ENCODE measurements at regions not wholly inside any gene's neighbourhood (a gene's known extent, or its start where the extent isn't known, plus 50 kb on each side); places are given as distances from the start of the nearest gene placed in this dataset.
"Not testable (repeated sequence)": the region's sequence is repeated elsewhere in the genome, so short reads cannot be mapped to it uniquely, and the experiment has no call there.

DNA sequence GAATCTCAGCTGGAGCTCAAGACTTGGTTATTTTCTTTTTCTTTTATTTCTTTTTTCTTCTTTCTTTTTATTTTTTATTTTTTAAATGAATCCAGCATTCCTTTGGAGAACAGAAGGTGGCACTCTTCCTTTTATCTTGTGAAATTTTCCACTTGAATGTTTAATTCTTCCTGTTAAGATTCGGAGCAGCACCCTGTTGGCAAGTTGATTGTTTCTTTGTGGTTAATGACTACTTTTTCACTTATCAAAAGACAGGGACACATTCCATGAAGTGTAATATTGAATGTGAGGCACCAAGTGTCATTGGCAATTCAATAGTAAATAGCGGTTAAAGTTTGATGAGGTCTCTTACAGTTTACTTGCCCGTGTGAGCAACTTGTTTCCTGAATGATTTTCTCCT lies 240.5 kb upstream of the CHD1 start:
- H3K27me3 Mint-ChIP-seq, result peaks cover 6% of the 10 kb centered on the region
- Histone ChIP-seq H3K79me2 (ENCODE audit: control insufficient read depth, insufficient read depth, low read length) (no peaks in the 10 kb centered on the region), H3K36me3 (replicated peaks in 1 of 2; ENCODE audit: control extremely low read depth in 1 of 2, control insufficient read depth in 1 of 2, extremely low read depth in 1 of 2, insufficient read depth in 2 of 2, low read length in 1 of 2) (no peaks in the 10 kb centered on the region), H3K27ac (ENCODE audit: low read length in 2 of 2) (no peak overlapping the region), H3K4me3 (ENCODE audit: control extremely low read depth in 1 of 5, extremely low read depth in 1 of 5, insufficient read depth in 1 of 5, low read depth in 2 of 5, low read length in 4 of 5) (no peak overlapping the region), H3K9me3 (ENCODE audit: control extremely low read depth in 1 of 3, control insufficient read depth in 2 of 3, insufficient read depth in 1 of 3, low read length in 2 of 3) (no peaks in the 10 kb centered on the region), H4K20me1 (ENCODE audit: control insufficient read depth, insufficient read depth, low read length, poor library complexity, severe bottlenecking) (no peaks in the 10 kb centered on the region), H3K4me2 (replicated peaks; ENCODE audit: low read depth, low read length, poor library complexity, severe bottlenecking) (no peak overlapping the region), H3K27me3 (replicated peaks in 1 of 4; ENCODE audit: control extremely low read depth in 1 of 4, control insufficient read depth in 3 of 4, insufficient read depth in 4 of 4, low read length in 3 of 4) (no peaks in the 10 kb centered on the region), H3K4me1 (ENCODE audit: control insufficient read depth in 2 of 2, insufficient read depth in 2 of 2, low read length in 2 of 2) (no peaks in the 10 kb centered on the region), H3K9ac (ENCODE audit: low read length) (no peak overlapping the region), H2AFZ (ENCODE audit: insufficient read depth, low read depth, low read length, poor library complexity, severe bottlenecking) (no peak overlapping the region)
- no peak overlapping the region for H3K27ac Mint-ChIP-seq
- ChIA-PET CTCF (no interaction called here), POLR2A (no interaction called here)
- DNase-seq (no peak), ATAC-seq (ENCODE audit: low read depth) (no peak)
- H3K9me3 Mint-ChIP-seq (ENCODE audit: insufficient read depth), result no peaks in the 10 kb centered on the region
- no peak overlapping the region for H3K4me3 Mint-ChIP-seq
- no CpG with 5 or more reads among the region's 3 CpGs for WGBS (ENCODE audit: insufficient coverage)
- intact Hi-C loops (cut with micrococcal nuclease), result no loop called here
- H3K4me1 Mint-ChIP-seq, result no peaks in the 10 kb centered on the region
- TF ChIP-seq EZH2 (IDR thresholded peaks at IDR 0.05; ENCODE audit: borderline replicate concordance, insufficient read depth, low read depth, low read length, poor library complexity, severe bottlenecking), result no peak
- TF ChIP-seq, protein P1, sequence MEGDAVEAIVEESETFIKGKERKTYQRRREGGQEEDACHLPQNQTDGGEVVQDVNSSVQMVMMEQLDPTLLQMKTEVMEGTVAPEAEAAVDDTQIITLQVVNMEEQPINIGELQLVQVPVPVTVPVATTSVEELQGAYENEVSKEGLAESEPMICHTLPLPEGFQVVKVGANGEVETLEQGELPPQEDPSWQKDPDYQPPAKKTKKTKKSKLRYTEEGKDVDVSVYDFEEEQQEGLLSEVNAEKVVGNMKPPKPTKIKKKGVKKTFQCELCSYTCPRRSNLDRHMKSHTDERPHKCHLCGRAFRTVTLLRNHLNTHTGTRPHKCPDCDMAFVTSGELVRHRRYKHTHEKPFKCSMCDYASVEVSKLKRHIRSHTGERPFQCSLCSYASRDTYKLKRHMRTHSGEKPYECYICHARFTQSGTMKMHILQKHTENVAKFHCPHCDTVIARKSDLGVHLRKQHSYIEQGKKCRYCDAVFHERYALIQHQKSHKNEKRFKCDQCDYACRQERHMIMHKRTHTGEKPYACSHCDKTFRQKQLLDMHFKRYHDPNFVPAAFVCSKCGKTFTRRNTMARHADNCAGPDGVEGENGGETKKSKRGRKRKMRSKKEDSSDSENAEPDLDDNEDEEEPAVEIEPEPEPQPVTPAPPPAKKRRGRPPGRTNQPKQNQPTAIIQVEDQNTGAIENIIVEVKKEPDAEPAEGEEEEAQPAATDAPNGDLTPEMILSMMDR (IDR thresholded peaks at IDR 0.05), result no peak

DNA sequence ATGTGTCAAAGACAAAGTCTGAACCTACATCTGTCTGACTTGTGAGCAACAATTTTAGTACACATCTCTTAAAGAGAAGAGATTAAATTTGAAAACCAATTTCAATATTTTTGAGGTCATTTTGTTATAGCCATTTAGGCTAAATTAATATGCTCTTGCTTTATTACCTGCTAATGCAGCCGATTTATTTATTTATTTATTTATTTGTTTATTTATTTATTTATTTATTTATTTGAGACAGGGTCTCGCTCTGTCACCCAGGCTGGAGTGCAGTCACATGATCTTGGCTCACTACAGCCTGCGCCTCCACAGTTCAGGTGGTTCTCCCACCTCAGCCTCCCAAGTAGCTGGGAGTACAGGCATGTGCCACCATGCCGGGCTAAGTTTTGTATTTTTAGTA lies 232.7 kb upstream of the CHD1 start:
- DNase-seq; H3K36me3 ChIP-seq (replicated peaks in 1 of 2; ENCODE audit: control extremely low read depth in 1 of 2, control insufficient read depth in 1 of 2, extremely low read depth in 1 of 2, insufficient read depth in 2 of 2, low read length in 1 of 2); POLR2A ChIA-PET; H3K27me3 Mint-ChIP-seq; H3K27ac Mint-ChIP-seq; H3K4me3 Mint-ChIP-seq; CTCF ChIA-PET; H3K4me3 ChIP-seq (ENCODE audit: control extremely low read depth in 1 of 5, extremely low read depth in 1 of 5, insufficient read depth in 1 of 5, low read depth in 2 of 5, low read length in 4 of 5); intact Hi-C loops (cut with micrococcal nuclease); H2AFZ ChIP-seq (ENCODE audit: insufficient read depth, low read depth, low read length, poor library complexity, severe bottlenecking); H3K9me3 ChIP-seq (ENCODE audit: control extremely low read depth in 1 of 3, control insufficient read depth in 2 of 3, insufficient read depth in 1 of 3, low read length in 2 of 3); H3K79me2 ChIP-seq (ENCODE audit: control insufficient read depth, insufficient read depth, low read length); H3K4me1 Mint-ChIP-seq; H3K9me3 Mint-ChIP-seq (ENCODE audit: insufficient read depth); H3K9ac ChIP-seq (ENCODE audit: low read length); H3K27ac ChIP-seq (ENCODE audit: low read length in 2 of 2); H4K20me1 ChIP-seq (ENCODE audit: control insufficient read depth, insufficient read depth, low read length, poor library complexity, severe bottlenecking); H3K27me3 ChIP-seq (replicated peaks in 1 of 4; ENCODE audit: control extremely low read depth in 1 of 4, control insufficient read depth in 3 of 4, insufficient read depth in 4 of 4, low read length in 3 of 4); H3K4me1 ChIP-seq (ENCODE audit: control insufficient read depth in 2 of 2, insufficient read depth in 2 of 2, low read length in 2 of 2); ATAC-seq (ENCODE audit: low read depth); H3K4me2 ChIP-seq (replicated peaks; ENCODE audit: low read depth, low read length, poor library complexity, severe bottlenecking): not testable (repeated sequence)
- no CpG with 5 or more reads among the region's 4 CpGs for WGBS (ENCODE audit: insufficient coverage)

Data from B cell (primary cell).